Epithelial cell of proximal tubule (primary cell): ENCODE measurements at regions not wholly inside any gene's neighbourhood (a gene's known extent, or its start where the extent isn't known, plus 50 kb on each side); places are given as distances from the start of the nearest gene placed in this dataset.

Experiments
- DNase-seq: peaks from one replicate; pipeline ENCODE4 v3.0.0-alpha.2; 2011; ENCODE audit warnings: low read depth
- H3K4me3 ChIP-seq: 2 replicates; pipeline ENCODE4 v1.5.1; 2011; ENCODE audit warnings: low read depth, mild to moderate bottlenecking, low read length
- TF ChIP-seq, protein P1 (sequence below): conservative IDR thresholded peaks from 2 replicates; pipeline ENCODE4 v1.5.1; 2012; ENCODE audit warnings: low read depth, mild to moderate bottlenecking, low read length

DNA sequence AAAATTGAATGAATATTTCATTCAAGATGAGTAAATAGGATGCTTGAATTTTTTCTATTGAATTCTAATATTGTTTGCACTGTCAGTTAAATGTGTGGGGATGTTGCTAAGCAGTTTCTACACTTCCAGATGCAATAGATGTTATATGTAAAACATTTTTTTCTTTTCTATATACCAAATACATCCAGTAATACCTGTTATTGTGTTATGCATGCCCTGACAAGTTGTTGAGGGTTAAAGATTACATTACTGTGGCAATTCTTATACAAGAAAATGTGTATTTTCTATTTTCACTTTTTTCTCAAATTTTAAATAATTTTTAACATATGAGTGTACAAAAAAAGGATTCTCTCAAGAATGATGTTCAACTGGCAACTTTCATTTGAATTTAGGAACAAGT lies 713.9 kb downstream of the GATA3 start:
- TF ChIP-seq, protein P1, sequence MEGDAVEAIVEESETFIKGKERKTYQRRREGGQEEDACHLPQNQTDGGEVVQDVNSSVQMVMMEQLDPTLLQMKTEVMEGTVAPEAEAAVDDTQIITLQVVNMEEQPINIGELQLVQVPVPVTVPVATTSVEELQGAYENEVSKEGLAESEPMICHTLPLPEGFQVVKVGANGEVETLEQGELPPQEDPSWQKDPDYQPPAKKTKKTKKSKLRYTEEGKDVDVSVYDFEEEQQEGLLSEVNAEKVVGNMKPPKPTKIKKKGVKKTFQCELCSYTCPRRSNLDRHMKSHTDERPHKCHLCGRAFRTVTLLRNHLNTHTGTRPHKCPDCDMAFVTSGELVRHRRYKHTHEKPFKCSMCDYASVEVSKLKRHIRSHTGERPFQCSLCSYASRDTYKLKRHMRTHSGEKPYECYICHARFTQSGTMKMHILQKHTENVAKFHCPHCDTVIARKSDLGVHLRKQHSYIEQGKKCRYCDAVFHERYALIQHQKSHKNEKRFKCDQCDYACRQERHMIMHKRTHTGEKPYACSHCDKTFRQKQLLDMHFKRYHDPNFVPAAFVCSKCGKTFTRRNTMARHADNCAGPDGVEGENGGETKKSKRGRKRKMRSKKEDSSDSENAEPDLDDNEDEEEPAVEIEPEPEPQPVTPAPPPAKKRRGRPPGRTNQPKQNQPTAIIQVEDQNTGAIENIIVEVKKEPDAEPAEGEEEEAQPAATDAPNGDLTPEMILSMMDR = no peak
- no peak overlapping the region for H3K4me3 ChIP-seq
- DNase-seq = no peak

DNA sequence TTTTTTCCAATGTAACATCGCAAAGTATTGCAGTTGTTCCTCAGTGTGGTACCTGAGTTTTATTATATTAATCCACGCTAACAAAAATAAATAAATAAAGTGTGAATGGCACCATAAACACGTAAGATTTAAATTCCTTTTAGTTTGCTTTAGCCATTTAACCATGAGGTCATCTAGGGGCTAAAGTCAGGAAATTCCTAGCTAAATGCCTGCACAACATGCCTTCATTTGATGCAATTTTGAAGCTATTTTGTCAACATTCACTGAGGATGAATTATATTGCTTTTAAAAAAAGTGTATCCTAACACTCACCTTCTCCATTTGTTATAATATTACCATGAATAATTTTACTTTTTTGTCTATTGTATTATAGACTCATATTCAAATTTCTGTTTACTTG lies 714.4 kb downstream of the GATA3 start:
- DNase-seq = no peak
- TF ChIP-seq, protein P1 = no peak
- no peak overlapping the region for H3K4me3 ChIP-seq

DNA sequence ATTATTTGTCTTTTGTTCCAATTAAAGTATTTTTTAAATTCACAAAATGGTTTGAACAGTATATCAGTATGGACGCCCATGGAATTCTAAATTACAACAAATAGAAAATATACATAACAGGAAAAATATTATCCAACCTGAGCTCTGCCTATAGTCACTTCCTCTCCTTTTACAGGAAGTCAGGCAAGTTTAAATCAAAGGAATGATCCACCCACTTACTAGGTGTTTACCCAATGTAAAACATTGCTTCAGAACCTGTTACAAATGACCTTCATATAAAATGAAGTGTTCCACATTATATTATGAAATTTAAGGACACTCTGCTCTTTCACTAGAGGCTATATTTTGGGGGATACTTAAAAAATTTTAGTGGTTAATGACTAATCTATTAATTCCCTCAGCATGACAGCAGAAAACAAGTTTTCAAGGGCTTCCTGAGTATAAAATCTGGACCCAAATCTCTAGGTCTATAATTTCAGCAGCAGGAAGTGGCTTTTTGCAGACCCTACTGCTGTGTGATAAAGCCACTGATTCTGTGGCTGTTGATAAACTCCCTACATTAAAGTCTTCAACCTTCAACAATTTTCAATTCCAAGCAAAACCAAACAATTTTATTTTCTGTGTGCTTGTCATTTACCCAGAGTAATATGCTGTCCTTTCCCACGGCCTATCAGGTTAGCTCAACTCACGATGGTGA lies 722.6 kb downstream of the GATA3 start:
- no peak for DNase-seq
- TF ChIP-seq, protein P1 = no peak
- no peak overlapping the region for H3K4me3 ChIP-seq

DNA sequence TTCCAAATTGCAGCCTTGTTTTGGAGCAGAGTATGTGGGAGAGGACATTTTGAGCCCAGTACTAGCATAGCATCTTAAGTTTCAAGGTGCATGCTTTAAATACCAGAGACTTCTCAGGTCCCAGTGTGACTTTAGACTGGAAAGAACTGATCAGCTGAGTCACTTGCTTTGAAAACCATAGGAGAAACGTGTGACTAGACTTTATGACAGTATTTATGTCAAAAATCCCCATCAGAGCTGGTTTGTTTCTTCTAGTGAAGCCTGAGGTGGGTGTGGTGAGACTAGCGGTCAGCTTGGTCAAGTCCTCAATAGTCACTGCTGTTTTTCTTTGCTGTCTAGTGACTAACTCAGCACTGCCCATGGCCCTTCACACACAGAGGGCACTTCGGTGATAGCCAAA lies 724.2 kb downstream of the GATA3 start:
- no peak for DNase-seq
- TF ChIP-seq, protein P1 = no peak
- no peak overlapping the region for H3K4me3 ChIP-seq

DNA sequence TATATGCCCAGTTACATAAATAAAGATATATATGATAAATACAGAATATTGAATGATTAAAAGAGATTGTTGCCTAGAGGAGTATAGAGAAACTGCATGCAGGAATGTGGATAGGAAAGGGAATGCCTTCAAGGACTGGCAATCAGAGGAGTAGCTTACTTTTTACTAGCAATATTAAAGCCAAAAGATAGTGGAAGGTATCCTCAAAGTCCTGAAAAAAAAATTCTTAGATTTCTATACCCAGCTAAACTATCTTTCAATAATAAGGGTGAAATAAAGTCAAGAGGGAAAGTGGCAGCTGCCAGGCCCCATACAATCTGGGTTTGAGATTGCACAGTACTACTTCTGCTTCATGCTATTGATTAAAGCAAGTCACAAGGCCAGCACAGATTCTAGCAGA lies 733.2 kb downstream of the GATA3 start:
- TF ChIP-seq, protein P1 = no peak
- no peak for DNase-seq
- H3K4me3 ChIP-seq = no peak overlapping the region

DNA sequence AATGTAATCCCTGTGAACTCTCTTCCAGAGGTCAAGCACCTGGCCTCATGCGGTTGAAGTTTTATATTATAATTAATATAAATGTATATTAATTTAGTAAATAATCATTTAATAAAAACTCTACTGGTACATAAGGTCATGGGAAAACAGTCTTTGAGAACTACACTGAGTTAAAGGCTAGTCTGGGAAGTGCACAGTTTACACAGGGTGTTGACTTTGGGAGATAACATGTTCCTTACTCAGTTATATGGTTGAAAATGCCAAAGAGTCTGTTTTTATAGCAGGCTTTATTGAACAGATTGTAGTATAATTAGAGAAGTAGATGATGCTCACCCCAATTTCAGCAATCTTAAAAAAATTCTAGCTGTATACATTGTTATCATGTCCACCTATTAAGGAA lies 735.9 kb downstream of the GATA3 start:
- H3K4me3 ChIP-seq = no peak overlapping the region
- TF ChIP-seq, protein P1 = no peak
- no peak for DNase-seq

DNA sequence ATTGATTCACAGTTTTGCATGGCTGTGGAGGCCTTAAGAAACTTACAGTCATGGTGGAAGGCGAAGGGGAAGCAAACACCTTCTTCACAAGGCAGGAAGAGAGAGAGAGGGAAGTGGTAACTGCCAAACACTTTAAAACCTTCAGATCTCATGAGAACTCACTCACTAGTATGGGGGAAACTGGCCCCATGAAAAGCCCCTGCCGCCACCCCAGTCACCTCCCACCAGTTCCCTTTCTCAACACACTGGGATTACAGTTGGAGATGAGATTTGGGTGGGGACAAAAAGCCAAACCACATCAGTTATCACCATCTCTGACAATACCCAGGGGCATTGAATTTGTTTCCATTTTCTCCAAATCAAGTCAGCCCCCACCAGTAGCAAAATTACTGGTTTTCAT lies 740.4 kb downstream of the GATA3 start:
- no peak for DNase-seq
- TF ChIP-seq, protein P1 = no peak
- no peak overlapping the region for H3K4me3 ChIP-seq
